ENCODE measurements at regions not wholly inside any gene's neighbourhood (a gene's known extent, or its start where the extent isn't known, plus 50 kb on each side); places are given as distances from the start of the nearest gene placed in this dataset.

DNA sequence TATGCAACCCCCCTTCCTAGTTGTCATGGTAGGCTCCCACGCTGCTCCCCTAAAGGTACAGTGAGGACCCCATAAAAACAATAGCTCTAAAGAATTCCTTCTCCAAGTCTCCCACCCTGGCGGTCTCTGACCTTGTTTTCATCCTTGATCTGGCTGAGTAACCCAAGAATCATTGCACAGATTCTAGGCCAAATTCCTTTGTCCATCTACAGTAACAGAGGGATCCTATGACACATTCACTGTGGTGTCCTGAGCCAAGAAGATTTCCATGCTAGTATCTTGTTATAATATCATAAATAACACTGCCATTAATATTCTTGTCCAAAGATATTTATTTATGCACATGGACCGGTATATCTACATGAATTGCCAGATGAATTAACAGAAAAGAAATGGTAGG, 240.2 kb downstream of the CYP26B1 start:
- no peak for DNase-seq

- no peak for DNase-seq
These were observed 241.2 kb downstream of the CYP26B1 start for GRCh38 chr2:71906357-71906973.

DNA sequence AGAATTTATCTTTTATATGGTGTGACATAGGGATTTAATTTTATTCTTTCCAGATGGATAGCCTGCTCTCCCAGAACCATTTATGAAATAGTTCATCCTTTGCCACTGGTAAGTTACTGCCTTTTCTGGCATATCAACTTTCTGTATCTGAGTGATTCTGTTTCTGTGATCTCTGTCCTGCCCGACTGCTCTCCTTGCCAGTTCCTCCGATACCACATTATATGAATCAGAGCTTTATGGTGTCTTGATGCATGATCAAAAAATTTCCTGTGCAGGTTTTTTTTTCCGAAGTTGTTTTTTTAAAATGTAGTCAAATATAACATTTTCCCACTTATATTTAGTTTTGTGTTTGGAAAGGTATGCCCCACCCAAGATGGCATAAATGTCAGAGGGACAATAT, 242.5 kb downstream of the CYP26B1 start:
- DNase-seq = no peak

DNA sequence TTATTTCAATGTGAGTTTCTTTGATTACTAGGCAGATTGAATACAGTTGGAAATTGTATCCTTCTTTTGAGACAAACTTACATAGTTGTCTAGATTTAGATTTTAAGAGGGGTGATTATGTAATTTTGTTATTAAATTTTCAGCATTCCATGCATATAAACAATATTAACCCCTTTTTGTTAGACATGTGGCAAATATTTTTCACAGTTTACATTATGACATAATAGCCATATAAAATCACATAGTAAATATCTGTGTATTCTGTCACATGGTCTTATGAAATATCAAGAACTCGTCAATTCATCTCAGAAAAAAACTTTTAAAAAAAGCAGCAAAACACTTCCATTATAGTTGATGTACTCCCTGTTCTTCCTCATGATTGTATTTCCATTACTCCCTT, 243.8 kb downstream of the CYP26B1 start:
- no peak for DNase-seq

GRCh38 chr2:71901466-71901865, 246.2 kb downstream of the CYP26B1 start:
- DNase-seq = no peak

DNA sequence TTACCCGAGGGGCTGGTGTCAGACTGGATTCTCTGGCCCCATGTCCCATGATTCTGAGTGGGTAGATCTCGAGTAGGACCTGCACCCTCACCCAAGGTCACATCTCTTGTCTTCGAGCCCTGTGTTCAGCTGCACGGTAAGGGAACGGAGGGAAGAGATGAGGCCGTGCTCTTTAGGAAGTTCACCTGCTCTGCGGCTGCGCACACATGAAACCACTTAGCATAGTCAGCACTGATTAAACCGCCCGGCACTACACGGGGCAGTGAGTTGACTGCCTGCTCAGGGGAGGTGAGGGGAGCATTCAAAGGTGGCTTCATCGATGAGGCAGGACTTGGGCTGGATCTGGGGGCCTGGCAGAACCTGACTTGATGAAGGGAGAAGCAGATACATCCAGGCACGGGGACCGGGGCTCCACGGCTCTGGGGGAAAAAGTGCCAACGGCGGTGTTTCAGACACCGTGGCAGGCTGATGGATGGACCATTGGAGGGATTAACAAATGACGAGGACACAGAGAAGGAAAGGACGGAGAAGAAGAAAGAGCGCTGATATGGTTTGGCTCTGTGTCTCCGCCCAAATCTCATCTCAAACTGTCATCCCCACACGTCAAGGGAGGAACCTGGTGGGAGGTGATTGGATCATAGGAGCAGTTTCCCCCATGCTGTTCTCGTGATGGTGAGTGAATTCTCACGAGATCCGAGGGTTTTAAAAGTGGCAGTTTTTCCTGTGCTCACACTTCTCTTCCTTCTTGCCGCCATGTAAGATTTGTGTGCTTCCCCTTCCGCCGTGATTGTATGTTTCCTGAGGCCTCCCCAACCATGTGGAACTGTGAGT, 248.6 kb downstream of the CYP26B1 start:
- no peak for DNase-seq

DNA sequence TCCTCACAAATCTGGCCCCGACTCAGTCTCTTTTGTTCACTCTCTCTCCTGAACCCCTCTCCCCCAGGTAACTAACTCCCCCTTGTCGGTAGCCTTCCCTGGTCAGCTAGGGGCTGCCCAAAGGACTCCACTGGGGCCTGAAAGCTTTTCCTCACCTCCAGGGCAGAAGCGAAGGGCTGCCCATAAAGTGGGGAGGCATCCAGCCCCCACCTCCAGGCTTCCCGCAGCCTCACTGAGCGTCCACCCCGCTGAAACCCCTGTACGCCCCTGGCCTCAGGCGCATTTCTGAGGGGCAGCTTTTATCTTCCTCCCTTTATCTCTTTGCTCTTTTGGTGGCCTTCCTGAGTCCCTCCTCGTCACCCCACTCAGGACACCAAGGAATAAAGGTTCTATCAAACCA, 249.3 kb downstream of the CYP26B1 start:
- DNase-seq = no peak

- DNase-seq = no peak
These were observed 249.8 kb downstream of the CYP26B1 start for GRCh38 chr2:71897836-71898235.

GRCh38 chr2:71897137-71897480, 250.6 kb downstream of the CYP26B1 start:
- DNase-seq = no peak

DNA sequence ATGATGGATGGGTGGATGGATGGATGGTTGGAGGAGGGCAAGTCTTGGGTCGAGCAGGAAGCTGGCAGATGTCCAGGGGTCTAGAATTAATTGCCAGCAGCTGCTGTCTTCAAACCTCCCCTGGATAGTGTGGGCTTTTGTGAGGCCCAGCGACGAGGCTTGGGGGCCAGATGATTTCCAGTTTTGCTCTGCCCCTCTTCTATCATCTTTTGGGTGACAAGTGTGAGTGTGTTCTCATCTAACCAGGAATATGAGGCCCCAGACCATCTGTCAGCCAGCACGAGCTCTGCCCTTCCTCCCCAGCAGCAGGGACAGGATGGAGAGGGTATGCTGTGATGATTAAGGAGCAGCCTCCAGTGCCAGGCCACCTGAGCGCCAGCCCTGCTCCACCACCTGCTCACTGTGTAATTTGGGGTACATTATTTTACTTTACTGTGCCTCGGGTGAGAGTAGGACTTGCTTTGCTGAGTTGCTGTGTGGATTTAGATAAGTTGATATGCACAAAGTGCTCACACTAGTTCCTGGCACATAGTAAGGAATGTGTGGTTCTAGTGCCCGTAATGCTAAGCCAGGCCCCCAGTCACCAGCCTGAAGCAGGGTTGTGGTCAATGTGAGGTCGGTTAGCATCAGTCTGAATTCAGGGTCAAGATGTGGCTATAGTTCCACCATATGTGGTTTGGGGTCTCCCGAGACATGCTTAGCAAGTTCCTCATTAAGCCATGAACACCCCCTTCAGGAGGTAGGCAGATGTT, 251.1 kb downstream of the CYP26B1 start:
- DNase-seq = no peak

GRCh38 chr2:71895320-71896161, 252.1 kb downstream of the CYP26B1 start:
- no peak for DNase-seq

GRCh38 chr2:71894261-71894660, 253.4 kb downstream of the CYP26B1 start:
- DNase-seq = no peak

GRCh38 chr2:71893646-71894045, 254.0 kb downstream of the CYP26B1 start:
- no peak for DNase-seq

DNA sequence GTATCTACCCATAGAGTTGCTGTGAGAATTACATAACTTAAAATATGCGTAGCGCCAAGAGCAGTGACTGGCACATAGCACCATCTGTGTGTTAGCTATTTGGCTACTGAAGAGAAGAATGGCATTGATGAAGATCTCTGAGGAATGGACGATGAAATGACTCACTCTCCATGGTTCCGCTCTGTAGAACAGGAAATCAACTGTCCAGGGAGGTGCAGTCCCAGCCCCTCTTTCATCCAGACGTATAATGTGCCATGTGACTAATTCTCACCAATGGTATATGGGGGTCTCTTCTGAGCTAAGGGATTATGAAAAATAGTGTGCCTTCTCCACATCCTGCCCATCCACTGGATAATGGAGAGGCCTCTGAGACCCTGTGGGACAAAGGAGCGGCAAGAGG, 254.8 kb downstream of the CYP26B1 start:
- no peak for DNase-seq

- no peak for DNase-seq
These were observed 255.3 kb downstream of the CYP26B1 start for GRCh38 chr2:71892423-71892730.

- DNase-seq = no peak
These were observed 255.8 kb downstream of the CYP26B1 start for GRCh38 chr2:71891719-71892422.

GRCh38 chr2:71891155-71891554, 256.5 kb downstream of the CYP26B1 start:
- DNase-seq = no peak

GRCh38 chr2:71889759-71890684, 257.6 kb downstream of the CYP26B1 start:
- no peak for DNase-seq

DNA sequence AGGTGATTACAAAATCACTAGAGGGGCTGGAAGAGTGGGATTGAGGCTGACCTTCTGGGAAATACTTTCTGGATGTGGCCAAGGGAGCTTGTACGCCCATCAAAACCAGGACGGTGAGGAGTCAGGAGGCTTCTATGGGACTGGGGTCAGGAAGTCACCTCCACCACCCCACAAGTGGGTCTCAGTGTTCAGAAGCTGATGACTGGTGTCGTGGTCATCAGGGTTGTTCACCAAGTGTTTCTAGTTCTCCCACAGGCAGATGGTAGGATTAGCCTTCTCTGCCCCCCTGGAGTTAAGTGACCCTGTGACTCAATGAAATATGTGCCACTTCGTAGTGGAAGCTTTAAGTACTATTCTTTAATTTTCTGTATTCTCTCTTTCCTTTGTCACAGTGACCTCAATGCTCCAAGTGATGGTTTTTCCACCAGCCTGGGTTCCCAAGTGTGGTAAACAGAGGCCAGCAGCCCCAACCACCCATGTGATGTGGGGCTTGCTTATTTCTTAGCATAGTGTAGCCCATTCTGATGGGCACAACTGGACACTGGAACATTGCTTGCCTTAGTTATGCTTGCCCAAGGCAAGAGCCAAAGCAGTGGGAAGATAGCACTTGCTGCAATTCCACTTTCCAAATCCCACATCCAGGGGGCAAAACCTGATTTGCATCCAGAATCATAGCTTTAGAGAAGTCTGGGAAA, 258.8 kb downstream of the CYP26B1 start:
- DNase-seq = no peak

DNA sequence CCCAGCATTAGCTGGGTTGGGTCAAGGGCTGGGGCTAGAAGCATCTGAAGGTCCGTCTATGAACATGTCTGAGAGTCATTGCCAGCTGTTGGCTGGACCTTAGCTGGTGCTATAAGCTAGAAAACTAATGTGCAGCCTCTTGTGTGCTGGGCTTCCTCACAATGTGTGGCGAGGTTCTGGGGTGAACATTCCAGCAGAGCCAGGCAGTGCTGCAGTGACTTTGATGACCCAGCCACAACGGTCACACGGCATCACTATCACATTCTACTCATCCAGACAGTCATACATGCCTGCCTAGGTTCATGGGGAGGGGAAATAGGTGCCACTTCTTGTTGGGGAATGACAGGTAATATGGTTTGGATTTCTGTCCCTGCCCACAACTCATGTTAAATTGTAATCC, 260.5 kb downstream of the CYP26B1 start:
- no peak for DNase-seq

DNA sequence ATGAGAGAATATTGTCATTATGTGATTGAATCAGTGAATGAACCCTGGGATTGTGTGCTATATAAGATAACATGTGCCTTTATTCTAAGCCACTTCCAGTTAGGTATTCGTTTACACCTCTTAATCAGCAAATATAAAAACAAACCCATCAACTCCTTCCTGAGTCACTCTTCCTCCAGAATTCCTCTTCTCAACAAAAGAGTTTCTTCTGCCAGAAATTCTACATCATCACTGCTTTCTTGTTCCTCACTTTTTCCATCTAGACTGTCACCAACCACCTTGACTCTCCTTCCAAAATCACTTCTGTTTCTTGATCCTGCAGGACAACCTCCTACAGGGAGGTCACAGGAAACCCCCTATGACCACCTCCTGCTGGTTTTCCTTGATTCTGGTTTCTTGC, 261.4 kb downstream of the CYP26B1 start:
- no peak for DNase-seq
